T47D (cell line): ENCODE measurements at regions not wholly inside any gene's neighbourhood (a gene's known extent, or its start where the extent isn't known, plus 50 kb on each side); places are given as distances from the start of the nearest gene placed in this dataset.
"Not testable (repeated sequence)": the region's sequence is repeated elsewhere in the genome, so short reads cannot be mapped to it uniquely, and the experiment has no call there.

ENCODE experiments used
- DNase-seq, 2 experiments: peaks; one replicate each; pipeline versions ENCODE4 v3.0.0 to v3.0.0-alpha.2; 2011 to 2012; ENCODE audit warnings: low read depth in 1 of 2, low spot score in 1 of 2
- JUND ChIP-seq: IDR thresholded peaks from 2 replicates; pipeline ENCODE4 v1.6.1; 2012; ENCODE audit warnings: low read depth
- in situ Hi-C: cut with HindIII; loops from 2 replicates; pipeline ENCODE4 v1.10.0; 2016; ENCODE audit warnings: low sequenced_read_pairs, low pct_unique_long_range_greater_than_20kb

DNA sequence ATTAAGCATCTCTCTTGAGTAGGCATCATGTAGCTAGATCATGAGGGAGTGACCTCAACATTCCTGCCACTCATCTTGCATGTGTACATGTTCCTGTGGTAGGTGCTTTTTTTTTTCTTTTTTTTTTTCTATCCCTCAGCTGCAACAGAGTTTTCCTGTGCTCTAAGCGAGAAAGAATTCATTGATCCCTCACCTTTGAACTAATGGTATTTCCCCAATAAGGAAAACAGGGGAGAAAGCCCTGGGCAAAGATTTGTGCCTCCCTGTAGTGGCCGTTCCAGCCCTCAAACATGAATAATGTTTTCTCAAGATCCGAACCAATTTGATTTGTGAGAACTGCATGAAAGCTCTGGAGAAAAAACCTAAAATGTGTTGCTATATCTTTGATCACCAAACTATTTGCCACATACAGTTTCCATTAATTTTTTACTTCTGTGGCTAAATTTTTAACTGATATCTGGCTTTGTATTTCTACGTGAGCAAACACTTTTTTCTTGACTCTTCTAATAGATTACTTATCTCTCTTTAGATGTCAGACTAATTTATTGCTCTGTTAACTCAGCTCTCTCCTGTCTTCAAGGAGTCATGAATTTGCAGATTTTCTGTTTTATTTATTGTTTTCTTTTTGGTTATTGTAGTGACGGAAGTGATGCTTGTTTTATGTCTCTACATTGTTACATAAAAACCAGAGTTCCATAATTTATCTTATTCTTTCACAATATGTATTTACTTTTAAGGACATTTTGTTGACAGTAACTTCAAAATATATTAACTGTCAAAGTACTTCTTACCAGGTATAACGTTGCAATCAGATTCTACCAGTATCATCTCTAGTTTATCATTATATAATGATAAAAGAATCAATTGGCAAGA lies 1396.5 kb downstream of the OTOL1 start:
- TF ChIP-seq JUND, result no peak
- in situ Hi-C loops, result no loop called here
- DNase-seq, result no peak

DNA sequence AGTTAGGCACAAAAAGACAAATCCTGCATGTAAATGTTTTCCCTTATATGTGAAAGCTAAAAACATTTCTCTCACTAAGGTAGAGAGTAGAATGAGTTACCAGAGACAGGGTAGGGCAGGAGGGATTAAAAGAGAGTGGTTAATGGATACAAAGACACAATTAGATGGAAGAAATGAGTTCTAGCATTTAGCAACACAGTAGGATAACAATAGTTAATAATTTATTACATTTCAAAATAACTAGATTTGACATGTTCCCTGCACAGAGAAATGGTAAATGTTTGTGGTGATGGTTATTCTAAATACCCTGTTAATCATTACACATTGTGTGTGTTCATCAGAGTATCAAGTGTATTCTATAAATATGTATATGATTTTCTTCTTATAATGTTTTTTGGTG lies 1400.7 kb downstream of the OTOL1 start:
- in situ Hi-C loops, result no loop called here
- DNase-seq, result no peak
- no peak for TF ChIP-seq JUND

DNA sequence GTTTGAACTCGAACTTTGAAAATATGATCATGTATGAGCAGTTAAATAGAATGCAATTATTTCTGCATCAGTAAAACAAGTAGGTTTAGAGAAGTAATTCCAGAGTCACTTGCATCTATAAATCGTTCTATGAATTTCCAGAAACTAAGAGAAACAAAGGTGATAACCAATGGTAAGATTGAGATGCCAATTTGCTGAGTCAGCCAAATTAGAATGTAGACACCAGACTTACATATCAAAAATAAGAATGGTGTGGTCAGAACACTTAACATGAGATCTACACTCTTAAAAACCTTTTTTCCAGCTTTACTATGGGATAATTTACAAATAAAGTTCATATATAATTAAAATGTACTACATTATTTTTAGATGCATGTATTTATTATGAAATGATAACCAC lies 1435.9 kb downstream of the OTOL1 start:
- in situ Hi-C loops, result no loop called here
- no peak for TF ChIP-seq JUND
- no peak for DNase-seq

DNA sequence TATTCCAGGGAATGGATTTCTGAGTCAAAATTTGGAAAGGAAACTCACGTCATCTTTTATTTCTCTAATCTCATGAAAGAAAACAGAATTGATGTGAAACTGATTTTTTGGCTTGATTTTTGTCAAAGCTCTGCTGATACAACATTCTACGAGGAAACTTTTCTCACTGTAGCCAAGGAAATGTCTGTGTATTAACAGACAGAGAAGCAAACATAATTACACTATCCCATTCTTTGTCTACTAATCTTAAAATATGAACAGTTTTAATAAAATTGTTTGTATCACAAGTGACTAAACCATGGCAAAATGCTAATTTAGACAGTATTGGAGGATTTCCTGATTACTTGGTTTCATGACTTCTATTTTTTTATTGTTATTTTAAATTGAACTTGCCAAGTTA lies 1437.0 kb downstream of the OTOL1 start:
- DNase-seq, result no peak
- TF ChIP-seq JUND, result no peak
- in situ Hi-C loops, result no loop called here

DNA sequence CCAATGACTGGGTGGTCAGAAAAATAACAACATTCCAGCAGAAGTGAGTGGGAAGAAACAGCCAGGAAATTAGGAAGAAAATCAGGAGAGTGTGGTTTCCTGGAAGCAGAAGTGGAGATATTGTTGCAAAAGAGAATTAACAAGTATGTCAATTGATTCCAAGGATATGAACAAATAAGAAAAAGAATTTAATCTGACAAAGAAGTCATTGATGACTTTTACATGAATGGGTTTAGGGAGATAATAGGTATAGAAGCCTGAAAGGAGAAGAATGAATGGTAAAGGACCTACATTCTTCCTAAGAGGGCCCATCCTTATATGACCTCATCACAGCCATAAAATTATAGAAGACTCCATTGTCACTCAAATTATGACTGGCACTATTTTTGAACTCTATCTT lies 1440.1 kb downstream of the OTOL1 start:
- in situ Hi-C loops, result no loop called here
- TF ChIP-seq JUND, result no peak
- DNase-seq, result no peak

DNA sequence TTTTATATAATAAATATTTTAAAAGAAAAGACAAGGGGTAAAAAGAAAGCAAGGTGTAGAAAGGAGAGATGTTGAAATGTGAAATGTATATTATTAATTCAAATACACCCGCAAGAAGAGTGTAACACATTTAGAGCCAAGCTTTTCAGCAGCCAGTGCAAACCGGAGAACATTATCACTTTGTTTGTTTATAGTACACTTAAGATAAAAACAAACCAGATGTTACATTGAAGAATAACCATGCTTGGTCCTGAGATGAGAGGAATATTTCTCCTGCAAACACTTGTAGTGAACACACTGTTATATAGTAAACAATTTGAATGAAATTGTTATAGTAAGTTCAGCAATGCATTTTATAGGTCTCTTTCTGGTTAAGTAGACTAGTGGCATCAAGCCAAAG lies 1441.5 kb downstream of the OTOL1 start:
- in situ Hi-C loops, result no loop called here
- no peak for DNase-seq
- TF ChIP-seq JUND, result no peak

DNA sequence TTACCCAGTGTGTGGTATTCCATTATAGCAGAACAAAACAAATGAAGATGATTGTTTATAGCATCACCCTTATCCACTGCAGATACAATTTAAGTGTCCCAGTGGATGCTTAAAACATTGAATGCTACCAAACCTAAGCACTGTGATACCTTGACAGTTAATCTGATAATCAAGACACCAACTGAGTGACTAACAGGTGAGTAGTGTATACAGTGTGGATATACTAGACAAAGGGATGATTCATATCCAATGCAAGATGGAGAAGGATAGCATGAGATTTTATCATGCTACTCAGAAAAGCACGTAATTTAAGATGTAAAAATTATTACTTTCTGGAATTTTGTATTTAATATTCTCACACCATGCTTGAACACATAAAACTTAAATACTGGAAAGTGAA lies 1449.0 kb downstream of the OTOL1 start:
- in situ Hi-C loops, result no loop called here
- no peak for TF ChIP-seq JUND
- no peak for DNase-seq

DNA sequence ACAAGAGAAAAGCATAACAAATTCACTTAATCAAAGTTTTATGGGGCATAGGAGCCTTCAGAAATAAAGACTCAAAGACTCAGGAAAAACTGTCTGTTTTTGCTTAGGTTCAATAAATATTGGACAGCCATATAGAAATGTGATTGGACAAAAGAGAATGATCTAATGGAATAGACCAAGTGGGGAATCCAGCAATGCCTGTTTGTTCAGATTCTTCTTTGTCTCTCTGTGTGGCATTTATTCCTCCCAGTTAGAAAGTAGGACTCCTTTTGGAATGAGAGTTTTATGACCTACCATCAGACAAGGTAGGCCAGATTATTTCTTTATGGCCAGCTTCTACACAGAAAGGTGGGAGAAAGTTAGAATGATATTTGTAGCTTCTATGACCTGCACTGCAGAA lies 1460.1 kb downstream of the OTOL1 start:
- TF ChIP-seq JUND, result no peak

DNA sequence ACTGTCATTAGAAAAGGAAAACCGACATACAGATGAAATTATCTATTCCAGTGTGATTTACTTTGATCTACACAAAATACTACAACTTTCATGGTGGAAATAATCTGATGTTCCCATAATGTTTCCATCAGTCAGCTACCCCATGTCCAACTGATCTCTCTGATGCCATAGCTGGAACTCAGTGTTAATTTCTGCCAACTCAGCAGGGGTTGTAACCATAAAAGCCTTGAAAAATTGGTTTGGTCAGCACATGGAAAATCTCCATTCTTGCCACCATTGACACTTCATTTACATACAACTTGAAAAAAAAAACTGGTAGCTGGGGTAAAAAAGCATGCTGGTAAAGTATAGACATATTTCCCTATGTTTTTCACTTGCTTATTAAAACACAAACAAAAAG lies 1463.7 kb downstream of the OTOL1 start:
- in situ Hi-C loops, result no loop called here
- no peak for DNase-seq
- no peak for TF ChIP-seq JUND

More for the DNA sequence above, 1460.1 kb downstream of the OTOL1 start:
- peak in 1 of 2 experiments; percentile 80 for DNase-seq
- in situ Hi-C loops, result no loop called here

DNA sequence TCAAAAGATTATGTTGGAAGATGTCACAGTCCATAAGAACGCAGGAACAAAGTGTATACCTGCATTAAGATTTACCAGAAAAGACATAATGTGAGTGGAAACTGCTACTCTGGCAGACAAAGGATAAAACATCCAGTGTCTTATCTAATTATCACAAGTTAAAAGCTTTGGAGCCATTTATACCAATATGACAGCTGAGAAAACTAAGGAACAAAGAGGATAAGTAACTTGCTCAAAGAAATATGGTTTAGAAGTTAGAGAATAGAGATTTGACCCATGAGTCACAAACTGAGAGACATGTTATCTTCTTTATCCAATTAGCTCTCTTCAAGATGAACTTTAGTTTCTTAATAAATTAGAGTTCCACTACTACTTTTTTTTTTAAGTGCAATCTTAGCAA lies 1473.7 kb downstream of the OTOL1 start:
- in situ Hi-C loops, result no loop called here
- DNase-seq, result no peak
- no peak for TF ChIP-seq JUND

DNA sequence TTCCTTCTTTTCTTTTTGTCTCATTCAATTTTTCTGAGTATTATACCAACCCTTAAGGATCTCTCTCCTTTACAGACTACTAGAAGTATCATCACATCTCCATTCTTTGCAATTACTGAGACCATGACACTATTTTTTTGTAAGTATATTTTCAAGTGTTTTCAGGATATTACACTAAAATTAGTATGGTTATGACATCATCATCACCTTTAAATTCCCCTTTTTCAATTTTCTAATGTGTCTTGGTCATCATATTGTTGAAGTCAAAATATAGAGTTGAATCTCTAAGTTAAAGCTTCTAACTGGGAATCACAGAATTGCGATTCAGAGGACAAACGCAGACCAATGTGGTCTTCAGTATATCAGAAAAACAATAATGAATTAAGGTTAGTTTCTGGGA lies 1475.1 kb downstream of the OTOL1 start:
- in situ Hi-C loops, result no loop called here
- no peak for TF ChIP-seq JUND
- DNase-seq, result no peak

DNA sequence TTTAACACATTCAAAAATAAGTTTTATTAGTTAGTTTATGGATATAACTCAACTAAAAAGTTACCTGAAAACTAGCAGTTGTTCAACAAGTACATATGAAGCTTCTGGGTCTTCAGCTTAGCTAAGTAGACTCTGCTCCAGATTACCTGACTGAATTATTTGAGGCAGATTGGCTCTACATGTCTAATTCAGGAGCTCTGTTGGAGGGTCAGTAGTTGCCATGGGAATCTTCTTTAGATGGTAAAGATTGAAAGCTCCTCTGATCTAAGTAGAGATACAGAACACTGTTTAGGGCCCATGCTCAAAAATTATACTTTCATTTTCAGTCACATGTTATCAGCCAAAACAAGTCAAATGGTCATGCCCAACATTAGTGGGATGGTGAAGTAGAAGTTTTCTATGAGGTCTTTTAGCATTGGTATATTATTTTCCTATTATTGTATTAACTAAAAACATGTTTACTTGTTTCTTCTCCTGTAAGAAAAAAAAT lies 1476.9 kb downstream of the OTOL1 start:
- in situ Hi-C loops, result no loop called here
- DNase-seq, result no peak
- no peak for TF ChIP-seq JUND

DNA sequence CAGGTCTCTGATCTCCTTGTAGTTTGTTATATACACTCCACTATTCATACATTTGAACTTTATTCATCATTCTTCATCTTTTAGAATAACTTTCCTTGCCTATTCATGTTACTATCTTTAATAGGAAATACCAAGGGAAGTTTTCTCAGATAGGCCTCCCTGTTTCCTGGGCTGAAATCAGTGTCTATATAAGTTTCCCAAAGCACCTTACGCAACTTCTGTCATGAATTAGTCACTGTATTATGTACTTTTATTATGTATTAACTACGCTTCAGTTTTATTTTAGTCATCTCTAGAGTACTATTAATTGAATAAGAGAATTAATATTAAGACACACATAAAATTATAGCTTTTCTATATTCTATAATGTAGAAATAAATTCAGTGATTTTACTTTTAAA lies 1481.5 kb downstream of the OTOL1 start:
- no peak for TF ChIP-seq JUND
- no peak for DNase-seq
- in situ Hi-C loops, result no loop called here

DNA sequence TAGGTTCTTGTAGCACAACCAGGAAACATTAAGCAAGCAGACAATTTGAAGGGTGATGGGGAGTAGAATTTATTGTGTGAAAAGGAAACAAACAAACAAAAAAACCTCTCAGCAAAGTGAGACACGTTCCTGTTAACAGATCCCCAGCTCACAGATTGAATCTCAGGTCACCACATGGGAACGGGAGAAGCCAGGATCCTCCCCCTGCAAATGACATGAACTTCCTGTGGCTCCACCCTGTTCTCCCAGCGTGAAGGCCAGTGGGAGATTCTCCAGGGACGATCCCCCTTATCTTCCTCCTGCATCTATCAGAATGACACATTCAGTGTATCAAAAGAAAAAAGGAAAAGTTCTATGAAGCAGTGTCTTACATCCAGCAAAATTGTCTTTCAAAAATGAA lies 1488.1 kb downstream of the OTOL1 start:
- in situ Hi-C loops, result no loop called here
- peak in 1 of 2 experiments; percentile 12 for DNase-seq
- TF ChIP-seq JUND, result no peak

DNA sequence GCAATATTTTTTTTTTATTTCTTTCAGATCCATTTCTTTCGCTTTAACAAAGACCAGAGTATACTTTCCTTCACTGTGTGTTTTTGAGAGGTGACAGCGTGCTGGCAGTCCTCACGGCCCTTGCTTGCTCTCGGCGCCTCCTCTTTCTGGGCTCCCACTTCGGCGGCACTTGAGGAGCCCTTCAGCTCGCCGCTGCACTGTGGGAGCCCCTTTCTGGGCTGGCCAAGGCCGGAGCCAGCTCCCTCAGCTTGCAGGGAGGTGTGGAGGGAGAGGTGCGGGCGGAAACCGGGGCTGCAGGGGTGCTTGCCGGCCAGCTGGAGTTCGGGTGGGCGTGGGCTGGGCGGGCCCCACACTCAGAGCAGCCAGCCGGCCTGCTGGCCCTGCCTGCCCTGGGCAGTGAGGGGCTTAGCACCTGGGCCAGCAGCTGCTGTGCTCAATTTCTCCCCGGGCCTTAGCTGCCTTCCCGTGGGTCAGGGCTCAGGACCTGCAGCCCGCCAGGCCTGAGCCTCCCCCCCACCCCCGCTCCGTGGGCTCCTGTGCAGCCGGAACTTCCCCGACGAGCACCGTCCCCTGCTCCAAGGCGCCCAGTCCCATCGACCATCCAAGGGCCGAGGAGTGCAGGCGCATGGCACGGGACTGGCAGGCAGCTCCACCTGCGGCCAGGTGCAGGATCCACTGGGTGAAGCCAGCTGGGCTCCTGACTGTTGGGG lies 1490.6 kb downstream of the OTOL1 start:
- in situ Hi-C loops, DNase-seq: not testable (repeated sequence)
